ENCODE measurements at regions not wholly inside any gene's neighbourhood (a gene's known extent, or its start where the extent isn't known, plus 50 kb on each side); places are given as distances from the start of the nearest gene placed in this dataset.

DNA sequence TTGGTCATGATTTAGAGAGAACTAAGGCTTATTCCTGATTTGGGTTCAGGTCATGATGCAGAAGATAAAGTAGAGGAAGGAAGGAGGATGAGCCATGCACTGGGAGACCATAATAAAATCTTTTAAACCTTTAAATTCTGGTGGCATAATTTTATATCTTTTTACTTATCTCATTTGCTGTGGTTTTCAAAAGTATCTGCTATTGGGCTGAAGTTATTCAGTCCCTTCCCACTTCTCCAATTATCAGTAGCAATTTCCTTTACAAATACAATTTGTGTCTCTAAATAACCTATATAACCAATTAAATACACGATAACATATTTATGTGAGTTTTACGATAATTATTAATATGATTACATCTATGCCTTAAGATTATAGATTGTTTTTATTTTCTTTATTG is 194.8 kb upstream of the SLC8A1 start:
- WGBS, 2 donors = 93 to 96% methylated on average over 2 of the region's 2 CpGs
- intact Hi-C loops (cut with DNase I; ENCODE audit: low total_unique reads) = no loop called here
- H3K4me3 ChIP-seq (ENCODE audit: low read depth, poor library complexity, severe bottlenecking) = no peak overlapping the region
- TF ChIP-seq POLR2A (IDR thresholded peaks at IDR 0.05) = no peak
- no peak for TF ChIP-seq CTCF (IDR thresholded peaks at IDR 0.05)
- DNase-seq (ENCODE audit: low spot score in 2 of 2) = no peak

DNA sequence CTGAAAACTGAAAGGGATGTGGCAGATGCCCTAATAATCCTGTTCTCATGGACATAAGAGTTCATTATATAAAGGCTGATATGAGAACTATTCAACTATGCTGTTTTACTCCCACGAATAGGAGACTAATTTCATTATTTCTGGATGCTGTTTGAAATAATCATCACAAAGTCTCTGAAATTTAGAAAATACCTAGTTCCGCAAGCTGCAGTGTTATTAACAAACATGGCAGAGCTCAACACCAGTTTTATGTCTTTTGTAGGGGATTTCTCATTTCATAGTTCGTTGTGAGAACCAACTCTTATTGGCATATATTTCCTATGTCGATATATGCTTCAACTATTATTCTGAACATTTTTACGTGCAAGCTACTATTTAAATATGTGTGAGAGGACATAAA is 200.3 kb upstream of the SLC8A1 start:
- H3K4me3 ChIP-seq (ENCODE audit: low read depth, poor library complexity, severe bottlenecking) = no peak overlapping the region
- DNase-seq (ENCODE audit: low spot score in 2 of 2) = no peak
- TF ChIP-seq CTCF (IDR thresholded peaks at IDR 0.05) (no peak), POLR2A (IDR thresholded peaks at IDR 0.05) (no peak)
- intact Hi-C loops (cut with DNase I; ENCODE audit: low total_unique reads) = no loop called here
- WGBS, 2 donors = 93 to 94% methylated on average over 5 of the region's 5 CpGs

- DNase-seq (ENCODE audit: low spot score in 2 of 2) = no peak
- TF ChIP-seq CTCF (IDR thresholded peaks at IDR 0.05) (no peak), POLR2A (IDR thresholded peaks at IDR 0.05) (no peak)
- H3K4me3 ChIP-seq (ENCODE audit: low read depth, poor library complexity, severe bottlenecking) = no peak overlapping the region
- intact Hi-C loops (cut with DNase I; ENCODE audit: low total_unique reads) = no loop called here
- 50 to 53% methylated on average over 3 of the region's 3 CpGs for WGBS, 2 donors
Observed at GRCh38 chr2:40653829-40654228, 201.9 kb upstream of the SLC8A1 start.

DNA sequence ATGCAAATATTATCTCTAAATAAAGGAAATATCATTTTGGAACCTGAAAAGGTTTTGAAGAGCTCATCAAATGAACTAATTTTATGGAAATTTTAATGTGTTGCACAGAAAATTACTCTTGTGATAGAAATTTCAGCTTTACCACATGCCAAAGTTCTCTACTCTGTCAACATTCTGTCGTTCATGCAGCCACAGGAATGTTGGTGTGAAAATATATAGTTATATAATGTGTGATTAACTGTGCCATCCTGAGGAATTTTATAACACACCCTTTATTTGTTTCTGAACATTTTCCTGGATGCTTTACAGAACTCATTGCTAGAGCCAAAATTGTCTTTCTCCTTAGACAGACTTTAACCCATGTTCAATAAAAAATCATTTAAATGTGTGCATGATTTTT is 202.5 kb upstream of the SLC8A1 start:
- intact Hi-C loops (cut with DNase I; ENCODE audit: low total_unique reads) = no loop called here
- no peak for DNase-seq (ENCODE audit: low spot score in 2 of 2)
- WGBS, 2 donors = 17 to 19% methylated on average over 1 of the region's 1 CpG
- TF ChIP-seq CTCF (IDR thresholded peaks at IDR 0.05) = no peak
- TF ChIP-seq POLR2A (IDR thresholded peaks at IDR 0.05) = no peak
- H3K4me3 ChIP-seq (ENCODE audit: low read depth, poor library complexity, severe bottlenecking) = no peak overlapping the region

DNA sequence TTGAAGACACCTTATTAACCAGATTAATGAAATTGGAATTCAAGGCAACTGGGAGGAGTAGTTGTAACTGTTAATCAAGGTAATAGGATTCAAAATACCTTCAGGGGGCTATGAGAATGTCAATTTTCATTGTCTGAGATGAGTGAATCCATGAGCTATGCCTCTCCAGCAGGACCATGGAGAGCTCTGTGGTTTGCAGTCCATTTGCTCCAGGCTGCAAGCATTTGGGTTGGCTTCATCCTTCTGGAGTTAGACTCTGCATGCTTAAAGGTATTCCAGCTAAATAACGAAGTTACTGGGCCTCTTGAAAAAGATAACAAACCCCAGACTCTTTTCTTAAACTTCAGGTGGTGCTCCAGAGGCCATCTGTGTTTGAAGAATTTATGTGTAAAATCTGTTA is 207.1 kb upstream of the SLC8A1 start:
- intact Hi-C loops (cut with DNase I; ENCODE audit: low total_unique reads) = no loop called here
- TF ChIP-seq CTCF (IDR thresholded peaks at IDR 0.05) (no peak), POLR2A (IDR thresholded peaks at IDR 0.05) (no peak)
- 6 to 18% methylated on average over 1 of the region's 1 CpG for WGBS, 2 donors
- no peak overlapping the region for H3K4me3 ChIP-seq (ENCODE audit: low read depth, poor library complexity, severe bottlenecking)
- DNase-seq (ENCODE audit: low spot score in 2 of 2) = no peak

DNA sequence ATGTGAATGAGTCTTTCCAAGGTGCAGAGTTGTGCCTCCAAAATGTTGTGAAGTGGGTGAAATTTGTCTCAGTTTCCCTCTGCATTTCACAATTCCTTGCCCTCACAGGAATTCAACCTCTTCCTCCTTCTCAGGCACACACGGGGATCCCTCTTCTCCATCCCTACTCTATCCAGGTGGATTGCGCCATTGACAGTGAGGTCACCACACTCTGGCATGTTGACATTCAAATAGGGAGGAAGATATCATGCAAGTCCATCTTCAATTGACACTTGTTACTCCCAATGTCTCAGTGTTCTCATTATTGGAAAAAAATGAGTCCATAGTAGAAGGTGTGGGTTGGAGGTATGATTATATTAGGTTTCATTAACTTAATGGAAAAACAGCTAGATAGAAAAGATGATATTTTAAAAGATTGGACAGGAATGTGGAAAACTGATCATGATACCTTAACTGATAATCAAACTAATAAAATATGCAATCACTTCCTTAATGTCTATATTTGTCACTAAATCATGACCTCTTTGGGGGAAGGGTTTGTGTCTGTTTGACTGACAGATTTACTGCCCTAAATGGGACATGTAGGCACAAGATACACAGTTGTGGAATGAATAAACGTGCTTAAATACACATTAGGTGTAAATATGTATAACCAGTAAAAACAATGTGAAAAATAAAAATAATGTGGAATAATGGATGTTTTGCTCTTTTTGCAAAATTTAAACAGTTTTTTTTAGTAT is 213.8 kb upstream of the SLC8A1 start:
- no peak for DNase-seq (ENCODE audit: low spot score in 2 of 2)
- WGBS, 2 donors = 71 to 74% methylated on average over 3 of the region's 3 CpGs
- intact Hi-C loops (cut with DNase I; ENCODE audit: low total_unique reads) = no loop called here

More for the DNA sequence above, 213.8 kb upstream of the SLC8A1 start:
- TF ChIP-seq POLR2A (IDR thresholded peaks at IDR 0.05) = no peak
- TF ChIP-seq CTCF (IDR thresholded peaks at IDR 0.05) = no peak
- H3K4me3 ChIP-seq (ENCODE audit: low read depth, poor library complexity, severe bottlenecking) = no peak overlapping the region
